Activated CD4-positive, alpha-beta T cell treated with anti-CD3 and anti-CD28 coated beads, Interleukin-2, amount 50 U/mL, for 16 hours (primary cell): ENCODE measurements at regions not wholly inside any gene's neighbourhood (a gene's known extent, or its start where the extent isn't known, plus 50 kb on each side); places are given as distances from the start of the nearest gene placed in this dataset.
"Not testable (repeated sequence)": the region's sequence is repeated elsewhere in the genome, so short reads cannot be mapped to it uniquely, and the experiment has no call there.

Source experiments
- DNase-seq: peaks from one replicate; pipeline ENCODE4 v3.0.0-alpha.2; 2020

DNA sequence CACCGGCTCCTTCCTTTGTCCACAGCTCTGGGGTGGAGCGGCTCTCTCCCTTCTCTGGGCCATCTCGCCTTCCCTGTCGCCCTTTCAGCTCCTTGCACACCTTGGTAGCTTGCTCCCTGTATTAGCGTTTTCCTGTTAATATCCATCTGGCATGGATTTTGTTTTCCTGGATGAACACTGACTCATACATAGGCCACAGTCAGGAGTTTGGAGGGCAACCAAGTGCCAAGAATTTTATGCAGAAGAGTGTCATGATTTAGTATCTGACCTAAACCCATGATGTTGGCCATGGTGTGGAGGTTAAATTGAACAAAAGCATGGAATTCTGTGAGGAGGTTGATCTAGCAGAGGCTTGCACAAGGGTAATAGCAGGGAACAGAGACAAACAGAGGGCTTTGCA is 180.9 kb downstream of the AIPL1 start:
- no peak for DNase-seq

DNA sequence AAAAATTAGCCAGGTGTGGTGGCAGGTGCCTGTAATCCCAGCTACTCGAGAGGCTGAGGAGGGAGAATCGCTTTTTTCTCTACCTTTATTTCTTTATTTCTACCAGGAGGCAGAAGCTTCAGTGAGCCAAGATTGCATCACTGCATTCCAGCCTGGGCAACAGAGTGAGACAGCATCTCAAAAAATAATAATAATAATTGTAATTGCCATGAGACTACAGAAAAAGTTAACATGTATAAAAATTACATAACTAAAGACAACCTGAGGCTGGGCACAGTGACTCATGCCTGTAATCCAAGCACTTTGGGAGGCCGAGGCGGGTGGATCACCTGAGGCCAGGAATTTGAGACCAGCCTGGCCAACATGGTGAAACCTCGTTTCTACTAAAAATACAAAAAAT is 181.5 kb downstream of the WSCD1 start:
- DNase-seq = not testable (repeated sequence)

DNA sequence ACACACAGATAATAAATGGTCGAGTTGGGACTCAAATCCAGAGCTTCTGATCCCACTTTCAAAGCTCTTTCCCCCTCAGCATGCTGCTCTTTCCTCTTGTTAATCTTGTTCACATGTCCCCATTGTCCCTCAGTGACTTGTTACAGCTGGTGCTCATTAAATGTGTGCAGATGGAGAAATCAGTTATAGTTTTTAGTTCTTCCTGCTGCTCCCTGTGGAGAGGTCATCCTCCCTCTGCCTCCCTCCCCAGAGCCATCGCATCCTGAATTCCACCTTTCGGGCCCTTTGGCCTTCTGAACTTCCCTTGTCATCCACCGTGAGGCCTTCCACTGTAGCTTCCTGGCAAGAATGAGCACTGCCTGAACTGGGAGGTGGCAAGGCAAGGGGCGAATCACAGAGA is 179.6 kb downstream of the WSCD1 start:
- no peak for DNase-seq

DNA sequence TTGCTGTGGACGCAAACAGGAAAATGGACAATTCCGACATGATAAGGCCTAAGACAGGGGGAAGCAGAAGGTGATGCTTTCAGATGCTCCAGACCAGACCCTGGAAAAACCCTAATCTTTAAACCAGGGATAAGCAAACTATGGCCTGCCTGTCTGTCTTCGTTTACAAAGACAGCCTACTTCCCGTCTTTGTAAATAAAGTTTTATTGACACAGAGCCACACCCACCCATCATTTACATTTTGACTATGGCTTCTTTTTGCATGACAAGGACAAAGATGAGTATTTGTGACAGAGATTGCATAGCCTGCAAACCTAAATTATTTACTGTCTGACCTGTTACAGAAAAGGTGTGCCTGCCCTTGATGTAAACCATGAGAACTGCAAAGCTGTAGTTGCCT is 177.9 kb downstream of the WSCD1 start:
- DNase-seq = no peak

DNA sequence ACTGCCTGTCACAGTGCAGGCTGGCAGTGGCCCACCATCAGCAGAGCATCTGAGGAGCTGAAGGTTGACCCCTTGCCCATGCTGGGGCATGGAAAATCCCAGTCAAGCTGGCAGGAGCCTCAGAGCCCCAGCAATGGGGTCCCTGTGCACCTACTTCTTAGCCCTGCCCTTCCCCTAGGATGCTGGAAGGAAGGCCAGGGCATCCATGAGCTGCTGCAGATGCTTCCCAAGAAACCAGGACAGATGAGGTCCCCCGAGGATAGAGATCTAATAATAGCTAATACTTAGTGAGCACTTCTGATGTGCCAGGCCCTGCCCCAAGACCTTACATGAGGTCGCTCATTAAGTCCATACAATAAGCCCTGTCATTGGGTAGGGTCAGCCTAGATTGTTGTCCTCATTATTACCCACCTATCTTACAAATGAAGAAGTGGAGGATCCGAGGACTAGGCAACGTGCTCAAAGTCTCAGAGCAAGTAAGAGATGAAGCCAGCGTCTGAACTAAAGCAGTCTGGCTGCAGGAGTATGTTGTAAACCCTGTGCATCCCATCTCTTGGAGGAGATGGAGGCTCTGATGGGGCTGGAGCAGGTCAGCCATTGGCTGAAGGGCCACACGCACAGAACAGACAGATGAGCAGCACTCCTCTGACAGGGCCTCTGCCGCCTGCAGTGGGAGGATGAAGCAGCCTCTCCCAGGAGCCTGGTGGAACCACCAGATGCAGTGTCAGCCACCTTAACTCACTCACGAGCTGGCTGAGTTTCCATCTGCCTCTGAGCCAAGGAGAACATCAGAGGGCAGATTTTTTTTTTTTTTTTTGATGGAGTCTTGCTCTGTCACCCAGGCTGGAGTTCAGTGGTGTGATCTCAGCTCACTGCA is 175.4 kb downstream of the WSCD1 start:
- no peak for DNase-seq

DNA sequence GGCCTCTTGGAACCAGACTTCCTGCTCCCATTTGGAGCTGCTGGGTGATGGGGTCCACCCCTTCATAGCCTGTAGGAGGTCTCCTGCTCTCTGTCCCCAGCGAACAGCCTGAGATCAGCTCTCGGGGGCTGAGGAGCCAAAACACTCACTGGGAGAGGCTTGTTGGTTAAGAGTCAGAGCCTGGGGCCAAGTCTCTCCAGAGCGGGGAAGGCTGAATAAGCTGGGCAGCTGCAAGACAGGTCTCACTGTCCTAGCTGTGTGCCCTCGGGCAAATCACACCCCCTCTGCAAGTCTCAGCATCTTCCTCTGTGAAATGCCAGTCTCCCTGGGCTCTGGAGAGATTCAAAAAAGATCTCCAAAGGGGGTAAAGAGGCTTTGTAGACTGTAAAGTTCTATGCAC is 174.6 kb downstream of the WSCD1 start:
- no peak for DNase-seq

DNA sequence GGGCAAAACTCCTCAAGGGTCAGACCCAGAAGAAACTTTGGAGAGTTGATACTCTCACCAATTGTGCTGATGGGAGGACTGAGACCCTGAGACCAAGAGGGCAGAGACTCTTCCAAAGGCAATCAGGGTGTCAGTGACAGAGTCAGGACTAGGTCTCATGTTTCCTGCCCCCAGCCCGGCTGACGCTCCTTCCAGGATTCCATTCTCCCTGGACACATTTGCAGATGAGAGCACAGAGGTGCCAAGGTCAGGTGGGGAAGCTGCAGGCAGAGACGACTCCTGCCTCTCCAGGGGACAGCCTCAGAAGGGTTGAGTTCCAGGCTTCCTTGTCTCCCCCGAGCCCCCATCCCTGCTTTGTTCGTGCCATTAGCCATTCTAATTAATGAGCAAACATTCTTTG is 174.1 kb downstream of the WSCD1 start:
- no peak for DNase-seq

DNA sequence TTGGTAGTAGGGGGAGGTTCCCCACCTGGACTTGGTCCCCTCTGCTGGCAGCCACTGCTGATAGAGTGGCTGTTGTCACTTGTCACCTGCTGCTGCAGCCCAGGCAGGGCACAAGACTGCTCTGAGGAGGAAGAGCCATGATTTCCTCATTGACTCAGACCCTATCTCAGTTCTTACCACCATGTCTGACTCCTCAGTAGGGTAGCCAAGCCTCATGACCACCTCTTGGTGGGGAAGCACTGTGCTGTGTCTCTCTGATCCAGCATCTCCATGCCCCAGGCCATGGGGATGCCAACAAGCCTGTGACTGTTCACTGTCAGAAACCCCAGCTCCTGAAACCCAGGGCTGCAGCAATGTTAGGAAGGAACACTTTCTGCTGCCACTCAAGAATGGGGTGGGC is 173.0 kb downstream of the WSCD1 start:
- DNase-seq = no peak

DNA sequence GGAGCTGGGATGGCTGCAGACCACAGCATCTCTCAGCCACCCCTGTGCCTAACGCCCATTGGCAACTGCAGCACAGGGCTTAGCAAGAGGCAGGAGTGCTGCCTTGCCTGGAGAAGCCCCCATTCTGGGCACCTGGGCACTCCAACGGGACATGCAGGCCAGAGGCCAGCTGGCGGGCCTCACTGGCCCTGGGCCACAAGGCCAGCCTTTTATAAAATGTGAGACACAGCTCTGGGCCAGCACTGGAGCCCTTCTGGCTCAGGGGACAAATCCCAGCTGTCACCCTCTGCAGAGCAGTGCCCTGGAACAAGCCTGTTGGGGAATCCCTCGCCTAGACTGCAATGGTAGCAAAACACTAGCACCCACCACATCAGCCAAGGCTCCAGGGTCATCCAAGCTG is 171.8 kb downstream of the WSCD1 start:
- DNase-seq = no peak

DNA sequence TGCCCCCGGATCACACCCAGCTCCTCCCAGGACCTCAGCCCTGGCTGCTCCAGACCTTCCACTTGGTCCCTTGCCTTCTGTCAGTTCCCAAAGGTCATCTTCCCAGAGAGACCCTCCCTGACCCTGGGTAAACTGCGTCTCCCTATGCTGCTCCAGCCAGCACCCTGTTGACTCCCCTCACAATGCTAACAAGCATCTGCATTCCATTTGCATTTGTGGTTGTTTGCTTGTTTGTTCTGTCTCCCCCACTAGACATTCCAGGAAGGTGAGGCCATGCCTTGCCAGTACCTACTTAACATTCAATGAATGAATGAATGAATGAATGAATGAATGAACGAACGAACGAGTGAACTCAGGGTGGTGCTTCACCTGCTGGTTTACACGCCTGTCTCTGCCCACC is 171.2 kb downstream of the WSCD1 start:
- DNase-seq = no peak

DNA sequence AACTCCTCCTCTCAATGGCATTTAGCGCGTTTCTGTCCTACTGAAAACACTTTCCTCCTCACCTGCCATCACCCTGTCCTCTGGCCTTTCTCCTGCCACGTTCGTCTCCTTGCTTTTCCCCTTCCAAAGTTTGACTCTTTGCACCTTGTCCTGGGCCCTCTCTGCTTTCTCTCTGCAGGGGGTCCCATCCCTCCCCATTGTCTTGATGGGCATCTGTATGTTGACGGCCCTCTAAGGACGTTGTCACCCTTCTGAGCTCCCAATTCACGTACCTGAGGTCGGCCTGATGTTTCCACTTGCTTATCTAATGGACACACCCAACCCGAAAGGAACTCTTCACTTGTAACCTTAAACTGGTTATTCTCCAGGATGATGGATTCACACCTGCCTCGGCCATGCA is 170.4 kb downstream of the WSCD1 start:
- DNase-seq = no peak

DNA sequence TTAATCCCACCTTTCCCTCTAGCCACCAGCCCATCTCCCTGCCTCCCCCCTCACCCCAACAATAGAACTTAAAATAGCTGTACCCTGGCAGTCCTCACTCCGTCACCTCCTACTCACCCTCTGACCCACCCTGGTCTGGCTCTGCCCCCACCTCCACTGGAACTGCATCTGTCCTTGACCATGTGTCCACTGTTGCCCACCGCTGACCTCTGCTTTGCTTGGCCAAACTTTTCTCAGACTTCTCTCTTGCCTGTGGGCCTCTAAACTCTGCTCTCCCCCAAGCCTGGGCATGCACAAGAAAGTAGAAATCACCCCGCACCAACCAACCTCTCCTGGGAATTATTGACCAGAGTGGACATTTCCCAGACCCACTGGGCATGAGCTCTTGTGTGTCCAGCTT is 169.8 kb downstream of the WSCD1 start:
- no peak for DNase-seq

DNA sequence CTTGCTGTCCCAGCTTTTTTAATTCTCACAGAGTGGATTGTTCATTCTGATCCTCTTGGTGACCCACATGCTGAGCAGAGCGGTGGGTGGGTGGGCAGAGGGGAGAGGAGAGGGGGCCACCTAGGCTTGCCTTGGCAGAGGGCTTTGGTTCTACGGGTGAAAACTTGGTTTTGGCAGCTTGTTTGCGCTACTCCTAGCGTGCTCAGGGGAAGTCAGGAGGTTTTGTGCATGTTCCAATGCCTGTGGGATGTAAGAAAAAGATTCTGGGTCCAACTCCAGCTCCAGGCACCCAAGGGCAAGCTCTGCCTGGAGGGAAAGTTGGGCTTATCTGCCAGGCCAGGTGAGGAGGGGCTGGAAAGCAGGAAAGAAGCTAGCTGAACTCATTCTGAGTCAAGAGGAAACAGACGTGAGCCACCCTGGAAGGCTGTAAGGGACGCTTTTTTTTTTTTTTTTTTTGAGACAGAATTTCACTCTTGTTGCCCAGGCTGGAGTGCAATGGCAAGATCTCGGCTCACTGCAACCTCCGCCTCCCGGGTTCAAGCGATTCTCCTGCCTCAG is 169.1 kb downstream of the WSCD1 start:
- no peak for DNase-seq

DNA sequence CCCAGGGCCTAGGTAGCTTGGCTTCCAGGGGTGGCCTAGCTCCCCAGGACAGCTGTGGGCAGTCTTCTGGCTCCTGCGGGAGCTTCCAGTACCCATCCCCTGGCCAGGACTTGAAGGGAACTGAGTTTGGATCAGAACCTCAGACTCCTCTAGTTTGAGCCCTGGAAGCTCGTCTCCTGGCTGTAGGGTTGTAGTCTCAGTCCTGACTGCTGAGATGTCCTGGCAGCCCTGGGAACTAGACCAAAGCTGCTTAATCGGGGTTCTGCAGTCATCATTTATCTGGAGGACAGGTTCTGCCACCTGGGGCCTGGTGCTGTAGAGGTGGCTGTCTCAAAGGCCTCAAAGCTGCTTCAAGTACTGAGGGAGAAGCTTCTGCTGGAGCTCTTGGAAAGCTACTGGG is 163.7 kb downstream of the WSCD1 start:
- no peak for DNase-seq

DNA sequence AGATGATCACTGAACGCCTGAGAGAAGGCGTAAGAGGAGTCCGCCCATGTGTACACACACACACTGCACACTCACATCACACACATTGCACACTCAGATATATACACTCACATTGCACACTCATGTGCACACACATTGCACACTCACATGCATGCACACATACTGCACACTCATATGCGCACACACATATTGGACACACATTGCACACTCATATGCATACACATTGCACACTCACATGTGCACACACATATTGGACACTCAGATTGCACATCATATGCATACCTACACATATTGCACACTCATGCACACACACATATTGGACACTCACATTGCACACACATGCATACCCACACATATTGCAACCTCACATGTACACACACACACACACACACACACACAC is 163.2 kb downstream of the WSCD1 start:
- no peak for DNase-seq

DNA sequence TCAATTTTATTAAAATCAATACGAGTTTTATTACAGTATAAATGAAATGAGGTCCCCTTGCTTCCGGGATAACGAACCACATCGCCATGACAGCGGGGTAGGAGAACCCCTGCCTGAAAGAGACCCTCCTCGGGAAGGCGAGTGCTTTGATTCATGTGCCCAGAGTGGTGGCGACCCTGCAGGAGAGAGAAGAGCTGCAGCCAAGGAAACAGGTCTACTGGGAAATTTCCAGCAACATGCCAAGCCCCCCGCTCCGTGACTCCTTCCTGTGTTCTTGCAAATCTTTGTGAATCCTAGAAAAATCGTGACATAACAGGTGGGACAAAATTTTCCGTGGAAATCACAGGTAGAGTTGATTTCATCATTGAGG is 162.5 kb downstream of the WSCD1 start:
- DNase-seq = no peak

DNA sequence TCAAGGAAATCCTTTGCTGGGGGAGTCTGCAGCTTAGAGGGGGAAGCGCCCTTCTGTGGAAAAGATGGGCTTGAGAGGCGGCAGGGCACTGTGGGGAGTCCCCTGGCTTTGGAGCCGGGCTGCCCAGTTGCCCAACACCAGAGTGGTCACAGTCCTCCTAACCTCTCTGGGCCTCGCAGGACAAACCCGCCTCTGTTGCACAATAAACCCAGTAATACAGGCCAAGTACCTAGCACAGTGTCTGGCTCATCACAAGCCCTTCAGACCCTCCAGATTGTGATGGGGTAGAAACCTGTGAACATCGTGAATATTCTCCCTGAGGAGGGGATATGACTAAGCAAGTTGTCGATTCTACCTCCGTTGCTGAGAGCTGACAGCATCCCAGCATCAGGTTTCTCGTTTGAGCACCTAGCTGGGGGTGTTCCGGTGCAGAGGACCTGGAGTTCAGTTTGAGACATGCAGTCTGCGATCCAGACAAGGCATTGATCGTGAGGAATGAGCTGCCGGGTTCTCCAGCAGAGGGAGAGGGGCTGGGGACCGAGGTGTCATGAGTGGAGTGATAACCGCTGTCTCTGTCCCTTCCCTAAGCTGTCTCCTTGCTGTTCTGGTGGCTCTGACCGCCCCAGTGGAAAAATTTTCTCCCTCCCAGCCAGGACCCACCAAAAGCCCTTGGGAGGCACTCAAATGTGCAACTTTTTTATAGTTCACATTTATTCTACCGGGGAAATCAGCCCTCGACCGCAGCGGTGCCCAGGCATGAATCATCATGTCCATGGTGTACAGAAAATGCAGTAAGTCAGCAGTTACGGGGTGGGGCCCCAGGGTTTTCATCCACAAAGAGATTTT is 161.9 kb downstream of the WSCD1 start:
- no peak for DNase-seq

DNA sequence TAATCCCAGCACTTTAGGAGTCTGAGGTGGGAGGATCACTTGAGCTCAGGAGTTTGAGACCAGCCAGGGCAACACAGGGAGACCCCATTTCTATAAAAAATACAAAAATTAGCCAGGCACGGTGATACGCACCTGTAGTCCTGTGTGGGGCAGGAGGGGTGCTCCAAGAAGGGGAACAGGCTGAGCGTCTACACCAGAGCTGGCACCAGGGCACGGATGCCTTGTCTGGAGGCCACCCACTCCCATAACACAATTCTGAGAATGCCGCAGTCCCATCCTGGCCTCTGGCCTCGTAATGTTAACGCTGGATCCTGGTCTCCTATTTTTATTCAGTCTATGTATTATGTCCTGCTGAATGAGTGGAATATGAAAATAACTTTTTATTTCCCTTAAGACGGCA is 161.3 kb downstream of the WSCD1 start:
- no peak for DNase-seq

DNA sequence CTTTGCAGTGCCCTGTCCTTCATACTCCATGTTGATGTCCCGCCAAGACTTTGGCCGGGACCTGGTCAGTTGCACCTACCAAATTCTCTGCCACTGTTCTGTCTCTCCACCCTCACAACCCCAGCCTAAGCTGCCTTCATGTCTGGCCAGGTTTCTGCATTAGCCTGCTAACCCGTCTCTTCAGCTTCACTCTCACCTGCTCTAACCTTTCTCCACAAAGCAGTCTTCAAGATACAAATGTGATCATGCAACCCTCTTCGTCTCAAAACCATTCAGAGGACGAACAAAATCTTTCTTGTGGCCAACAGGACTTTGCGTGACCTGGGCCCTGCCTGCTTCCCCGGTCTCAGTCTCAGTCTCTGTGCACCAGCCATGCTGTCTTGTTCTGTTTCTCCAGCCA is 148.2 kb downstream of the WSCD1 start:
- DNase-seq = no peak

DNA sequence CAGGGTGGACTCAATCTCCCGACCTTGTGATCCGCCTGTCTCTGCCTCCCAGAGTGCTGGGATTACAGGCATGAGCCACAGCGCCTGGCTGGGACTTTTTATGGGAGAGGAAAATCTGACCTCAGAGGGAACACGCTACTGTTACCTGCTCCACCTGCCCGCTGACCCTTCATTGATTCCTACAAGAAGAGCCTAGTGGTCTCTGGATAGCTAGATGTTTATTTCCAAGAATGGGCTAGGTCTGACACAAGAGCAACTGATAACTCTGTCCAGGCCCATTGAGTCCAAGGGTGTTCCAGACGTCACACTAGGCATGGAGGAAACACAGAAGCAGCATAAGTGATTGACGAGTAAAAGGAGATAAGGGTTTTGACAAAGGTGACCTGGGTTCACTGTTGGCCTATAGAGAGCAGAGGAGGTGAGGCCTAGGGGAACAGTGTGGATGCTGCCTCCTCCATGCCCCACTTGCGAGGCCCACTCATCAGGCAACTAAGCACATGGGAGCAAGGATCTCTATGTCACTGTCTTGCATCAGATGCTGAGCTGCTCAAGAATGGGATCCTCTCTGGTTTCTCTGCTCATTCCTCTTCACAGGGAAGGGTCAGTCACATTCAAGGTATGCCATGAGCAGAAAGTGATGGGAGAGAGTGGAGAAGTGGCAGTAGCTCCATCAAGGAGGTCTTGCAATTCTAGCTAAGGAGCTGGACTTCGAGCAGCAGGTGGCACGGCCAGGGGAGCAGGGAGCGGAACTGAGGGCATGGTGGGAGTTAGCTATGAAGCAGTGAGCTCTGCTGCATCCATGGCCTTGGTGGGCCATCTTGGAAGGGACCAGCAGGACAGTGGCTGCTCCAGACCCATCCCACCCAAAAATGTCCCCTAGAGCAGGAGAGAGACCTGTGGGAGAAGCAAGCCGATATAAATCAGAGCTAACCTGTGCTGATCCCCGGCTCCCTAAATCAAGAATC is 145.2 kb downstream of the WSCD1 start:
- DNase-seq = no peak

DNA sequence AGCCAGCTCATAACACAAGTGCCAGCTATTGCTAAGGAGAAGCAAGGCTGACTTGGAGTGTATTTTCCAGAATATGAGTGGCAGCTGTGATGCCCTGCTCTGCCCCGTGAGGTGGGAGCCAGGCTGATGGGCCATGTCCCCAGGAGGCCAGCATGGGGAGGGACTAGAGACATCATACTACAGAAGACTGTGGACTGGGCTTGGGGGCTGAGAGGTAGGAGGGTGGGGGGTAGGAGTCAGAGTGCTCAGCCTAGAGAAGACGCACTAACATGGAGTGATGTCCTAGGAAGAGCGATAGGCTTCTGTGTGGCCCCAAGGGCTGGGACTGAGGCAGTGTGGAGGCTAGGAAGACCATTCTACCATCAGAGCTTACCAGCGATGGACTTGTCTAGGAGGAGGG is 143.7 kb downstream of the WSCD1 start:
- no peak for DNase-seq

DNA sequence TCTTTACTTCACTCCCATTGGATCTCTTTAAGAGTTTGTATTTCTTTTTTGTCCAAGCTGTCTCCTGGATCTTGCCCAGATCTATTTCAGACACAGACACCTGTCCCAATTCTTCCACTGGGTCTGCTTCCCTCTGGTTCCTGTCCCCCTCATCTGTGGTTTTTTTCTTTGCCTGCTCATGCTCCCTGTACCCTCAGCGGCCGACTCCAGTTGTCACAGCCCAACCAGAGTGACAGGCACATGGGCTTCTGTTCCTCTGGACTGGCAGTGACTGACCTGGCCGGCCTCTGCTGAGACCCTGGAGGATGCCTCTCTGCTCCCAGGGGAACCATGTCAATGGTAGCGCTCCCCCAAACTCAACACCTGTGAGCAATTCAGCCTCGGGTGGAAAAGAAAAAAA is 142.6 kb downstream of the WSCD1 start:
- DNase-seq = no peak

DNA sequence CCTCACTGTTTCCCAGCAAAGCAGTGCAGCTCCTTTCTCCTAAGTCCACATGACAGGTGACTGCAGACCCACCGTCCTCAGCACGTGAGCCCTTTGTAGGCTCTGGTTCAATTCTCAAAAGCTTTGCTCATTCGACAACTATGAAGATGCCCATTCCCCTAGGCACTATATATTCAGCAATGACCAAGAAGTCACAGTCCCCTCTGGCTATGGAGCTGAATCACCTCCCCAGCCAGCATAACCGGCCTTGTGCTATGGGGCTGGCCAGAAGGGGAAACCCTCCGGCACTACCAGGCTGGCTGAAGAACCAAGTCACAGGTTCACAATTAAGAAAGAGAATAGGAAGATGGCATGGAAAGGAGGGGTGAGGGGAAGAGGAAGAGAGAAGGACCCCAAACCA is 139.7 kb downstream of the WSCD1 start:
- no peak for DNase-seq
